NCI-H2227 treated with DMSO at 0.1 percent for 48 hours (cell line): ENCODE measurements at regions not wholly inside any gene's neighbourhood (a gene's known extent, or its start where the extent isn't known, plus 50 kb on each side); places are given as distances from the start of the nearest gene placed in this dataset.
"Not testable (repeated sequence)": the region's sequence is repeated elsewhere in the genome, so short reads cannot be mapped to it uniquely, and the experiment has no call there.

Source experiments
- DNase-seq: peaks from one replicate; lab custom pipeline; 2025; lab: John Stamatoyannopoulos, UW

GRCh38 chr3:76199382-76199781 lies 414.0 kb upstream of the ZNF717 start:
- DNase-seq, result no peak

GRCh38 chr3:76203578-76203977 lies 418.2 kb upstream of the ZNF717 start:
- DNase-seq, result no peak

DNA sequence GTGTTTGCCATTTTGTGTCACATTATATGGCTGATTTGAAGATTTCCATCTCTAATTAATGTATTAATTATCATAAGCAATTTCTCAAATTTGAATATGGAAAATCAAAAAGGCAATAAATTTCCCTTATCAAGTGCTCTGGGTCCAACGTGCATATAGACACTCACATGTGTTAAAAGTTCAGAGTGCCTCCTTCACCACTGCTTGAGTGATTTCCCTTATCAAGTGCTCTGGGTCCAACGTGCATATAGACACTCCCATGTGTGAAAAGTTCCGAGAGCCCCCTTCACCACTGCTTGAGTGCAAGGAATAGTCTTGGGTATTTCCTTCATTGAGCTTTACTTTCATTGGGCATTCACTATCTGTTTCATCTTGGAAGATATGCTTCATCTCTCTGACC lies 421.0 kb upstream of the ZNF717 start:
- no peak for DNase-seq

DNA sequence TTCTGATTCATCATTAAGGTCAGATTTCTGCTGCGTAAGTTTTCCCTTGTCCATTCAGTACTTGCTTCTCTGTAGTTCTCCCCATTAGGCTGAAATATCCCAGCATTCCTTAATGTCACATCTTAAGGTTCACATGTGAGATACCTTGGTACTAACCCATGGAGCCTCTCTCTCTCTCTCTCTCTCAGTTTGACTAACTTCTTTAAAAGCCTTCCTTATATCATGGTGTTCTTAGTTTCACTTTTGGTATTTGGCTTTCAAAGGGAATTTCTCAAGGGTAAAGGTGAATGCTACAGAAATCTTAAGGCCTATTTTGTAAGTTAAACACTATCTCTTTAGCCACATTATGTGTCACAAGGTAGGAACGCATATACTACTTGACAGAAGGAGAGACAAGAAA lies 427.3 kb upstream of the ZNF717 start:
- no peak for DNase-seq

GRCh38 chr3:76222201-76222600 lies 436.9 kb upstream of the ZNF717 start:
- no peak for DNase-seq

DNA sequence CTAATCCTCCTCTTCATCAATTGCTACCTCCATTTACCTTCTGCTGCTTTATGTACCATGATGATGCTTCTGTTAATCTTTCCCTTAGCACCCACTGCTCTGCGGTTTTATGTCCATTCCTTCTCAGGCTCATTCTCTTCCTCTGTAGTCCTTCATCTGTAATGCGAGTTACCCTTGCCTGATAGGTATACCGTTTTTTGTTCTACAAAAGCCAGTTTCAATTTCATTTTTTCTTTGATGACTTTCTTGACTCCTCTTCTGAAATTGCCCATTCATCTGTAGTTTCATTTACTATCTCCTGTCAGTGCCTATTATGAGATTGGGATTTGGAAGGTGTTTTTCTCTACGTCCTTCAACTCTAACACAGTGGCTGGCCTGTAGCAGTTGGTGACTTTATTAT lies 445.9 kb upstream of the ZNF717 start:
- DNase-seq, result no peak

DNA sequence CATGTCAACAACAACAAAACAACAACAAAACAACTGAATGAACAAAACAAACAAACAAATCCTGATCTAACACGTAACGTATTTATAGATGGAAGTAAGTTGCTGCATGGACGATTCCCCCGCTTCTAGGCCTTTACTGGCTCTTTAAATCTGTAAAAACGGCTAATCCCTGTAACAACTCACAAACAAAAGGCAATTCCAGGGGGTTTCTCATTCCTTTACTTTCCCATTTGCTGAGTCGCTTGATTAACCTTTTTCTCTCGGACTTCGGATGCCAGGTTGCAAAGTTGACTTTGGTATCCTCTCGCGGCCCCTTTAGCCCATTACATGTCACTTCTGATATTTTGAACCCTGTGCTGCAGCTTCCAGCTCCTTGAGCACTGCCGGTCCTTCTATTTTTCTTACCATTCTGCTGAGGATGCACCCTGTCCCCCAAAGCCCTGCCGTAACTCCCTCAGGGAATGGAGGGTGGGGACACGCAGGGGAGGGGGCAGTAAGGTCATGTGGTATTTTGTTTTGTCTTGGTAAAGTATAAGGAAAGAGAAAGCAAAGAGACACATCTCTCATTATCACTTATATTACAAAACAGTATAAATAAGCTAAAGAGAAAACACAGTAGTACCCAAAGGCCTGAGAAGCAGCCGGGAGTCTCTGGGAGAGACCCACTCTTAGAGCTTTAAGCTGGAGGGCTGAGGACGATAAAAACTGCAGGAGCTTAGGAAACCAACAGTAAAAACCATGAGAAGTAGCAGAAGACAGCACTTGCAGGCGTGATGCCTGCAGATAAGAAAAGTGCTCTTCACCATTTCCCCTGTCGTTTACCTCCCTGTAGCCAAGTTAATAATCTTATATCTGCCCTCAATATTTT lies 457.8 kb upstream of the ZNF717 start:
- no peak for DNase-seq

DNA sequence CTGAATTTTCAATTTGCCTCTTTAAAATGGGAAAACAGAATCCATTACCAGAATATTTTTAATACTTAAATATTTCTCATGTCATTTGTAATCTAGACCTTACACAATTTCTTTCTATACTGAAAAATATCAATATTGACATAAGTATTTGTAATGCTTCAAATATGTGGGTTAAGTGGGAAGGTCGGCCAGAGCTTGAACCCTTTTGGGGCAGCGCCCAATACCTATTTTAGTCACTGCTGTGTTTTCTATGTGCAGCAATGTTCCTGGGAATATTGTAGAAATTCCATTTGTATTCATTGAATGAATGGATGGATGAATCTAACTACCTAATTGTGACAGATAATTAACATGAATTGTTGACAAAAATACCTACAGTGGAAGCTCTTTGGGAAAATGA lies 459.7 kb upstream of the ZNF717 start:
- DNase-seq, result no peak

GRCh38 chr3:76245622-76246021 lies 460.3 kb upstream of the ZNF717 start:
- no peak for DNase-seq

DNA sequence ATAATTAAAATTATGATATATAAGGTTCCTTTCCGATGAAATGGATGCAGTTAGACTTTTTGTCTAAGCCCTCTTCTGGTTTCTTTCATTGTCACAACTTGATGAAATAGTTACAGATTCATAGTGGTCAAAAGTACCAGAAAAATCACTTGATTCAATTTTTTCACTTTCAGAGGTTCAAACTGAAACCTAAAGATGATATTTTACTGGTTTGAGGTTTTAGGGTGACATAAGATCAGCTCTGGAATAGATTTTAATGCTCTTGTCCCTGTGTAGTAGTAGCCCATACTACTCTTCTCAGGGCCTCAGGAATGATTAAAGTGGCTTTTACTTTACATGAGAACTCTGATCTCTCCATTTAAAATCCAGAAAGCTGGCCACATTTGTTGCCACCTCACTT lies 479.1 kb upstream of the ZNF717 start:
- DNase-seq, result no peak

- DNase-seq, result no peak
Observed at GRCh38 chr3:76264911-76265310, 479.6 kb upstream of the ZNF717 start.

DNA sequence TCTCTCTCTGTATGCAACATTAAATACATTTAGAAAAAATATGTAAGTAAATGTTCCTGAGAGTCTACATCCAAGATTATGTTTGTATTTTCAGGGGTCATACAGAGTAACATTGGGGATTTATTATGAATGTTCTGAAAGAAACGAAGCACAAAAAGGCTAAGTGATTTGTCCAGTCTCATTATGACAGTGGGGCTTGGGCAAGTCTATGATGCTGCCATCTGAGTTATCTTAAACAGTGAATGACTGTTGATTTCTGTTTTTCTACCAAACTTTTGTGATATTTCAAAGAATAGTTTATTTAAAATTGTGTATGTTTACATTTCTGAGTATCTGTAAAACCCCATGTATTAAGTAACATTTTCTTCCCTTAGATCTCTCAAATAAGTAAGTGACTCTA lies 481.2 kb upstream of the ZNF717 start:
- DNase-seq, result no peak

DNA sequence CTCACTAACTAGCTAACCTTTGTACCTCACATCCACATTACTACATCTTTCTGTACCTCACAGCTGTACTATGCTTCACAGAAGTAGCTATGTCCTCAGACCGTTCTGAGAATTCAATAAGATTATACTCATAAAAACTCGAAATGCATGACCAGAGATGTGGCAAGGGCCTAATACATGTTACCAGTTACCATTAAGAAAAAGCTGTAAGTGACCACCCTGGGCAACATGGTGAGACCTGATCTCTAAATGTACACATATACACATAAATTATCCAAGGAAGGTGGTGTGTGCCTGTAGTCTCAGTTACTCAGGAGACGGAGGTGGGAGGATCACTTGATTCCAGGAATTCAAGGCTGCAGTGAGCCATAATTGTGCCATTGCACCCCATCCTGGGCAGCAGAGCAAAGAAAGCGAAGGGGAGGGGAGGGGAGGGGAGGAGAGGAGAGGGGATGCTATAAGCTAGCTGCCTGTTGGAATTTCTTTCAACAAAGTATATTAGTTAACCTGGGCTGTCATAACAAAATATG lies 482.6 kb upstream of the ZNF717 start:
- DNase-seq, result no peak

DNA sequence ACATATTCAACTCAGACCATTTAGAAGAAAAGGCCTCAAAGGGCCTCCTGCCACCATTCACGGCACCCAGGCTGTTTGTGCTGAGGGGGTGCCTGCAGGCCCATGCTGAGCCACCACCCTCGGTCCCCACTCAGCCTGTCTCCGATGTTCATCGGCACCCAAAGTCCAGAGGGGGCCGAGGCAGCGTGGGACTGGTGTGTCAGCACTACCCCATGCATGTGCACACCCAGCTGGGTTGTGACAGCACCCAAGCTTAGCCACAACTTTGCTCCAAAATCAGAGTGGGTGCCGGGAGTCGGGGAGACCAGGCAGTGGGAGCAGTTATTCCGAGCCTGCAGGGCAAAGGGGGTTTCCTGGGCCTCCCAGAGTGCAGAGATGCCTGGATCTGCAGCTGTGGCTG lies 508.5 kb upstream of the ZNF717 start:
- no peak for DNase-seq

GRCh38 chr3:76300746-76301145 lies 515.4 kb upstream of the ZNF717 start:
- no peak for DNase-seq

- no peak for DNase-seq
Observed at GRCh38 chr3:76307556-76307955, 522.2 kb upstream of the ZNF717 start.

DNA sequence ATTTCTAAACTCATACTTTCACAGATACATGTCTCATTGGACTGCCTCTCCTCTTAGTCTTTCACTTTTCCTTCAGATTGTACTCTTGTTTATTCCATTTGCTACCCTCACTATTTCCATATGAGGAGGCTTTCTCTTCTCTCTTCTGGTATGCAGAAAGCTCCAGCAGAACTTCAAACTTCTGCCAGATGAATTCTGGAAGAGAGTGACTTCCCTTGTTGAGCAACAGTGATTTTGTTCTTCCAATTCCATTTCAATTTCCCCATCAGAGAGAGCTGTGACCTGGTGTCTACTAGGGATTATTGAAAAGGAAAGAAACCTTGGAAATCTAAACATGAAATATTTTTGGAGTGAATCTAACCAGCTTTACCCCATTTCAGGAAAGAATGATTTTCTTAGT lies 523.2 kb upstream of the ZNF717 start:
- no peak for DNase-seq

- DNase-seq, result no peak
Observed at GRCh38 chr3:76310089-76310488, 524.7 kb upstream of the ZNF717 start.

DNA sequence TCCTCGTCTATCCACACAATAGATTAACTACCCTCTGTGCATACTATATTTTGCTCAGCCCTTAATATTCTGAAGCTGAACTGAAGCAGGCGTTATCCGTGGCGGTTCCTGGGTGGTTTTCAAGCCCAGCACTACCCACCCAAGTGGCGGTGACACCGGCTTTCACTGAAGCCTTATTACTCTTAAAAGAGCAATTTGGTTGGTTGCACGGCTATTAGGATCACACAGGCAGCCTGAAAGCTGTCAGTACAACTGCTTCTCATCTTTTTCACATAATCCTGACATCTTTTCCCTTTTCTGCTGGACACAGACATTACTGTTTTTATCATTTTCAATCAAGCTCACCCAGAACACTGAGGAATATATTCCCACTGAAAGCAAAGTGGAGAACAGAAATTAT lies 525.3 kb upstream of the ZNF717 start:
- DNase-seq, result no peak

DNA sequence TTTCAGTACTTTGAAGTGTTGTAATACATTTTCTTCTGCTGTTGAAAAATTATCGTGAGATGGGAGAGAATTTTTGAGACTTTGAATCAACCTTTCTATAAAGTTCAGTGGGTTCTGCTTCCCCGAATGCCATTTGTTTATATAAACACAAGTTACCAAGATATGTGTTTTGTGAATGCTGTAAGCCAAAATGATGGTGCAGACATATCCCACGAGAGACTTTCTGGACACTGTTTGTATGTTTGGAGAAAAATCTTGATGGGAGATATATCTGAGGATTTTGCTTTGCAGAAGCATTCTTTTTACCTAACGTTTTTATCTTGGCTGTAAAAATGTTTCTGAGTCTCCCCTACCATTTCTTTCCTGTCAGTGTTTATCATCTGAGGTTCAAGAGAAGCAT lies 526.6 kb upstream of the ZNF717 start:
- DNase-seq, result no peak

GRCh38 chr3:76315906-76316305 lies 530.6 kb upstream of the ZNF717 start:
- DNase-seq, result not testable (repeated sequence)

GRCh38 chr3:76321614-76322013 lies 536.3 kb upstream of the ZNF717 start:
- DNase-seq, result no peak

DNA sequence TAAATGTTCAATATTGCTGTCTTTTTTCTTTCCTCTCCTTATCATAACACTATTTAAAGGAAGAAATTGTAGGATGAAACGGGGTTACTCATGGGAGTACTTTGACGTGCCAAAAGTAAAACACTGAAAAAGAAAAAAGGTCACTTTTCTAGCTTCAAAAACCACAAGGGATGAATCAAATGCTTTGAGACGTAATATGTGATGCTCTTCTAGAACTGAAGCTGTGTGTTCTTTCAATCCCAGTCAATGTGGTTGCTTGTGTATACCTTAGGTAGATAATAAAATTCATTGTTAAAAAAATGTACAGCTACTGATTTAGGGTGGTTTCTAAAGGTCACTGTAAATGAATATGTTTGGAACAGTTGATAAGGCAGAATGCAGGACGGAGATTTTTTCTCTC lies 538.8 kb upstream of the ZNF717 start:
- DNase-seq, result no peak

- no peak for DNase-seq
Observed at GRCh38 chr3:76345878-76346277, 560.5 kb upstream of the ZNF717 start.
